IMR-90 (cell line): ENCODE measurements at regions not wholly inside any gene's neighbourhood (a gene's known extent, or its start where the extent isn't known, plus 50 kb on each side); places are given as distances from the start of the nearest gene placed in this dataset.

ENCODE experiments used
- ATAC-seq: fragments of 200-7000 bp; cut with Tn5 transposase; 2 replicates; pipeline ENCODE4 v1.9.1; 2020; ENCODE audit warnings: low read depth, mild to moderate bottlenecking, moderate library complexity
- BruUV-seq: library from RNA; stranded (reverse); fragments of 400-500 nt; replicated peaks from 2 replicates; lab custom pipeline; 2021; lab: Mats Ljungman, UMichigan
- CTCF ChIA-PET: fragments of 300-600 bp; formaldehyde crosslinking; extraction: SDS; loops from one replicate; lab custom pipeline; 2021; ENCODE audit warnings: antibody characterized with exemption; lab: Yijun Ruan, JAX
- POLR2A ChIA-PET: fragments of 300-600 bp; sonication (Branson Sonifier 250); formaldehyde crosslinking; loops from one replicate; lab custom pipeline; 2022; ENCODE audit warnings: antibody characterized with exemption; ENCODE audit not compliant: unreplicated experiment; lab: Charles Lee
- DNase-seq: peaks from one replicate; pipeline ENCODE4 v3.0.0; 2013
- H2AFZ ChIP-seq: replicated peaks from 2 replicates; pipeline ENCODE3; 2013; ENCODE audit warnings: low read length, mild to moderate bottlenecking; ENCODE audit not compliant: poor library complexity
- H2AK5ac ChIP-seq: 2 replicates; pipeline ENCODE4 v1.6.1; 2013; ENCODE audit warnings: low read depth, low read length, inconsistent platforms
- H2AK9ac ChIP-seq: replicated peaks from 2 replicates; pipeline ENCODE3; 2013; ENCODE audit warnings: mild to moderate bottlenecking, low read depth, low read length, moderate library complexity; ENCODE audit not compliant: poor library complexity
- H2BK120ac ChIP-seq: 2 replicates; pipeline ENCODE4 v1.6.1; 2013; ENCODE audit warnings: low read depth, low read length, inconsistent platforms
- H2BK15ac ChIP-seq: 3 replicates; pipeline ENCODE4 v1.6.1; 2013; ENCODE audit warnings: low read depth, low read length, inconsistent platforms
- H2BK20ac ChIP-seq: 2 replicates; pipeline ENCODE4 v1.6.1; 2013; ENCODE audit warnings: low read depth, mild to moderate bottlenecking, inconsistent platforms, low read length, moderate library complexity
- H2BK5ac ChIP-seq: 2 replicates; pipeline ENCODE4 v1.6.1; 2013; ENCODE audit warnings: mild to moderate bottlenecking, low read depth, low read length, inconsistent platforms; ENCODE audit not compliant: poor library complexity, severe bottlenecking
- H3K14ac ChIP-seq: replicated peaks from 2 replicates; pipeline ENCODE4 v1.6.1; 2013; ENCODE audit warnings: low read depth, low read length, inconsistent platforms
- H3K18ac ChIP-seq: 2 replicates; pipeline ENCODE4 v1.6.1; 2013; ENCODE audit warnings: low read depth, low read length, control low read depth
- H3K23ac ChIP-seq: 2 replicates; pipeline ENCODE4 v1.6.1; 2013; ENCODE audit warnings: low read depth, low read length, inconsistent platforms
- H3K27ac ChIP-seq: 2 replicates; pipeline ENCODE4 v1.5.1; 2013; ENCODE audit warnings: mild to moderate bottlenecking, control low read depth, low read length; ENCODE audit not compliant: insufficient read depth
- H3K27me3 ChIP-seq: 2 replicates; pipeline ENCODE4 v1.6.1; 2013; ENCODE audit warnings: low read length; ENCODE audit not compliant: control insufficient read depth, insufficient read depth
- H3K36me3 ChIP-seq: 2 replicates; pipeline ENCODE4 v1.6.1; 2013; ENCODE audit warnings: low read length, mixed read lengths; ENCODE audit not compliant: control insufficient read depth, insufficient read depth
- H3K4ac ChIP-seq: 2 replicates; pipeline ENCODE4 v1.6.1; 2013; ENCODE audit warnings: low read depth, low read length, inconsistent platforms
- H3K4me1 ChIP-seq: 2 replicates; pipeline ENCODE4 v1.6.1; 2013; ENCODE audit warnings: low read length, mixed read lengths; ENCODE audit not compliant: control insufficient read depth, insufficient read depth
- H3K4me2 ChIP-seq: 2 replicates; pipeline ENCODE4 v1.6.1; 2013; ENCODE audit warnings: low read depth, mild to moderate bottlenecking, control low read depth, low read length, moderate library complexity
- H3K4me3 ChIP-seq: 2 replicates; pipeline ENCODE4 v1.5.1; 2013; ENCODE audit warnings: low read depth, mild to moderate bottlenecking, control low read depth, low read length, moderate library complexity; ENCODE audit not compliant: insufficient read depth
- H3K56ac ChIP-seq: 2 replicates; pipeline ENCODE4 v1.6.1; 2013; ENCODE audit warnings: low read length, inconsistent platforms; ENCODE audit not compliant: insufficient read depth; ENCODE audit errors: extremely low read depth
- H3K79me1 ChIP-seq, 2 experiments: 2 replicates each; pipeline ENCODE4 v1.6.1; 2013; ENCODE audit warnings: low read length in 2 of 2, inconsistent platforms in 1 of 2, low read depth in 1 of 2
- H3K9ac ChIP-seq: 2 replicates; pipeline ENCODE4 v1.6.1; 2013; ENCODE audit warnings: low read depth, low read length, control low read depth
- H3K9me1 ChIP-seq: 2 replicates; pipeline ENCODE4 v1.6.1; 2013; ENCODE audit warnings: low read length, inconsistent platforms; ENCODE audit not compliant: insufficient read depth
- H3K9me3 ChIP-seq: 2 replicates; pipeline ENCODE4 v1.6.1; 2013; ENCODE audit warnings: low read length; ENCODE audit not compliant: control insufficient read depth, insufficient read depth
- H4K20me1 ChIP-seq: 2 replicates; pipeline ENCODE4 v1.6.1; 2013; ENCODE audit warnings: low read length, inconsistent platforms; ENCODE audit not compliant: insufficient read depth
- H4K5ac ChIP-seq: 2 replicates; pipeline ENCODE4 v1.6.1; 2013; ENCODE audit warnings: mild to moderate bottlenecking, low read depth, low read length, control low read depth
- H4K8ac ChIP-seq, 2 experiments: 2 replicates each; pipeline ENCODE4 v1.6.1; 2013; ENCODE audit warnings: low read depth in 2 of 2, low read length in 2 of 2, control low read depth in 1 of 2, inconsistent platforms in 1 of 2
- H4K91ac ChIP-seq: 2 replicates; pipeline ENCODE4 v1.6.1; 2013; ENCODE audit warnings: low read depth, low read length, inconsistent platforms; ENCODE audit not compliant: insufficient read depth
- BHLHE40 ChIP-seq: fragments of 150-350 bp; IDR thresholded peaks from 2 replicates; pipeline ENCODE4 v1.6.1; 2016; ENCODE audit warnings: mild to moderate bottlenecking, low read depth, low read length
- CEBPB ChIP-seq: IDR thresholded peaks from 2 replicates; pipeline ENCODE4 v1.6.1; 2012; ENCODE audit warnings: low read depth, low read length, improper control_type of control experiment
- CHD1 ChIP-seq: IDR thresholded peaks from 2 replicates; pipeline ENCODE4 v1.6.1; 2012; ENCODE audit warnings: low read depth, low read length, improper control_type of control experiment
- FOS ChIP-seq: fragments of 150-350 bp; IDR thresholded peaks from 2 replicates; pipeline ENCODE4 v1.6.1; 2016; ENCODE audit warnings: low read depth, low read length
- MAFK ChIP-seq: IDR thresholded peaks from 2 replicates; pipeline ENCODE4 v1.6.1; 2012; ENCODE audit warnings: low read depth, low read length, improper control_type of control experiment
- MAZ ChIP-seq: IDR thresholded peaks from 2 replicates; pipeline ENCODE4 v1.6.1; 2012; ENCODE audit warnings: low read depth, mild to moderate bottlenecking, low read length, improper control_type of control experiment, moderate library complexity, borderline replicate concordance
- MXI1 ChIP-seq: IDR thresholded peaks from 2 replicates; pipeline ENCODE4 v1.6.1; 2012; ENCODE audit warnings: low read depth, mild to moderate bottlenecking, low read length, moderate library complexity, borderline replicate concordance
- NFE2L2 ChIP-seq: fragments of 150-350 bp; IDR thresholded peaks from 2 replicates; pipeline ENCODE4 v1.6.1; 2016; ENCODE audit warnings: low read depth, mild to moderate bottlenecking, low read length
- POLR2A ChIP-seq: IDR thresholded peaks from 2 replicates; pipeline ENCODE4 v1.6.1; 2012; ENCODE audit warnings: mild to moderate bottlenecking, low read depth, low read length
- RAD21 ChIP-seq: IDR thresholded peaks from 2 replicates; pipeline ENCODE4 v1.6.1; 2012; ENCODE audit warnings: low read length, improper control_type of control experiment
- RCOR1 ChIP-seq: IDR thresholded peaks from 2 replicates; pipeline ENCODE4 v1.6.1; 2012; ENCODE audit warnings: mild to moderate bottlenecking, low read length, improper control_type of control experiment; ENCODE audit not compliant: insufficient replicate concordance
- RFX5 ChIP-seq: IDR thresholded peaks from 2 replicates; pipeline ENCODE4 v1.8.0; 2012; ENCODE audit warnings: low read depth, mild to moderate bottlenecking, low read length, moderate library complexity
- SMC3 ChIP-seq: fragments of 150-350 bp; IDR thresholded peaks from 2 replicates; pipeline ENCODE4 v1.6.1; 2016; ENCODE audit warnings: low read depth, mild to moderate bottlenecking, antibody characterized with exemption, low read length, moderate library complexity
- WGBS, 2 experiments: methylation state at CpG; one replicate each; pipeline versions ENCODE4 v1.1.5 to v1.1.7; 2013; ENCODE audit warnings: missing lambda C conversion rate in 2 of 2; ENCODE audit not compliant: insufficient read length in 1 of 2; ENCODE audit errors: extremely low coverage in 2 of 2; 5-methylcytosine and 5-hydroxymethylcytosine counted together
- dilution Hi-C: fragments of 300-500 bp; cut with HindIII; formaldehyde crosslinking; loops from one replicate; pipeline ENCODE4 v1.14.3; 2018; ENCODE audit warnings: low sequenced_read_pairs; ENCODE audit not compliant: unreplicated experiment
- in situ Hi-C: fragments of 300-500 bp; cut with MboI; formaldehyde crosslinking; loops from 3 replicates; pipeline ENCODE4 v1.14.3; 2019; ENCODE audit warnings: low sequenced_read_pairs, inconsistent platforms, mixed read lengths
- intact Hi-C: fragments of 100-400 bp; cut with micrococcal nuclease; formaldehyde crosslinking; loops from 2 replicates; pipeline ENCODE4 v1.10.0; 2022
- TF ChIP-seq, protein P1 (sequence below): fragments of 150-350 bp; IDR thresholded peaks from 2 replicates; pipeline ENCODE4 v1.6.1; 2017; ENCODE audit warnings: mild to moderate bottlenecking, antibody characterized with exemption, low read length, low read depth
- TF ChIP-seq, protein P2 (sequence below): conservative IDR thresholded peaks from 2 replicates; pipeline ENCODE4 v1.5.1; 2012; ENCODE audit warnings: mild to moderate bottlenecking, low read depth, low read length, improper control_type of control experiment
- TF ChIP-seq, protein P3 (sequence below): fragments of 150-350 bp; IDR thresholded peaks from 2 replicates; pipeline ENCODE4 v1.6.1; 2016; ENCODE audit warnings: low read depth, mild to moderate bottlenecking, low read length, moderate library complexity, borderline replicate concordance

DNA sequence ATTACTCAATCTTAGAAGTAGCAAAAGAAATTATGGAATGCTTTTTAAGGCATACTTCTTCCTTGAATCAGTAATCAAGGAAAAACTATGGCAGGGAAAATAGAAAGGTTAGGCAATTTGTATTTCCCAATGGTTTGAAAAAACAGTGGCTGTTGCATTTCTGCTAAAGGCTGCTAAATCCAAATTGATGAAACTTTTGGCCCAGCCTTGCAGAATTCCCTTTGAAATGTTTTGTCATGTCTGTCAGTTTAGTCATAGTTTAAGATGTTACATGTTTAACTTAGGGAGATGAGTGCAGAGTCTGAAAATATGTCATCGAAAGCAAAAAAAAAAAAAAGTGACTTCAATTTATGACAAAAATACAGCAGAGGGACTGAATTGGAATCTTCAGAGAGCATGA is 878.9 kb upstream of the WWC1 start:
- no peaks in the 10 kb centered on the region for H3K79me1 ChIP-seq
- no peak overlapping the region for H4K5ac ChIP-seq
- H3K18ac ChIP-seq, result no peak overlapping the region
- no peak overlapping the region for H4K8ac ChIP-seq
- H3K9ac ChIP-seq, result no peak overlapping the region
- intact Hi-C loops, result no loop called here
- H3K14ac ChIP-seq, result no peak overlapping the region
- no peak overlapping the region for H3K56ac ChIP-seq
- no peaks in the 10 kb centered on the region for H3K9me1 ChIP-seq
- H2AK5ac ChIP-seq, result no peak overlapping the region
- no peak overlapping the region for H2AK9ac ChIP-seq
- H2BK5ac ChIP-seq, result no peak overlapping the region
- no peak overlapping the region for H2BK120ac ChIP-seq
- no peak overlapping the region for H3K27ac ChIP-seq
- CTCF ChIA-PET, result no interaction called here
- H2BK15ac ChIP-seq, result no peak overlapping the region
- H3K4me2 ChIP-seq, result no peak overlapping the region
- H3K9me3 ChIP-seq, result no peaks in the 10 kb centered on the region
- WGBS, 2 experiments, result no CpG with 5 or more reads among the region's 1 CpG
- DNase-seq, result no peak
- no peak overlapping the region for H3K4me3 ChIP-seq
- TF ChIP-seq POLR2A (no peak), RAD21 (no peak), MAFK (no peak), RCOR1 (no peak), RFX5 (no peak), MAZ (no peak), FOS (no peak), BHLHE40 (no peak), NFE2L2 (no peak), CHD1 (no peak), MXI1 (no peak), CEBPB (no peak), SMC3 (no peak)
- TF ChIP-seq, protein P1, sequence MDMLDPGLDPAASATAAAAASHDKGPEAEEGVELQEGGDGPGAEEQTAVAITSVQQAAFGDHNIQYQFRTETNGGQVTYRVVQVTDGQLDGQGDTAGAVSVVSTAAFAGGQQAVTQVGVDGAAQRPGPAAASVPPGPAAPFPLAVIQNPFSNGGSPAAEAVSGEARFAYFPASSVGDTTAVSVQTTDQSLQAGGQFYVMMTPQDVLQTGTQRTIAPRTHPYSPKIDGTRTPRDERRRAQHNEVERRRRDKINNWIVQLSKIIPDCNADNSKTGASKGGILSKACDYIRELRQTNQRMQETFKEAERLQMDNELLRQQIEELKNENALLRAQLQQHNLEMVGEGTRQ, result no peak
- TF ChIP-seq, protein P2, sequence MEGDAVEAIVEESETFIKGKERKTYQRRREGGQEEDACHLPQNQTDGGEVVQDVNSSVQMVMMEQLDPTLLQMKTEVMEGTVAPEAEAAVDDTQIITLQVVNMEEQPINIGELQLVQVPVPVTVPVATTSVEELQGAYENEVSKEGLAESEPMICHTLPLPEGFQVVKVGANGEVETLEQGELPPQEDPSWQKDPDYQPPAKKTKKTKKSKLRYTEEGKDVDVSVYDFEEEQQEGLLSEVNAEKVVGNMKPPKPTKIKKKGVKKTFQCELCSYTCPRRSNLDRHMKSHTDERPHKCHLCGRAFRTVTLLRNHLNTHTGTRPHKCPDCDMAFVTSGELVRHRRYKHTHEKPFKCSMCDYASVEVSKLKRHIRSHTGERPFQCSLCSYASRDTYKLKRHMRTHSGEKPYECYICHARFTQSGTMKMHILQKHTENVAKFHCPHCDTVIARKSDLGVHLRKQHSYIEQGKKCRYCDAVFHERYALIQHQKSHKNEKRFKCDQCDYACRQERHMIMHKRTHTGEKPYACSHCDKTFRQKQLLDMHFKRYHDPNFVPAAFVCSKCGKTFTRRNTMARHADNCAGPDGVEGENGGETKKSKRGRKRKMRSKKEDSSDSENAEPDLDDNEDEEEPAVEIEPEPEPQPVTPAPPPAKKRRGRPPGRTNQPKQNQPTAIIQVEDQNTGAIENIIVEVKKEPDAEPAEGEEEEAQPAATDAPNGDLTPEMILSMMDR, result no peak
- TF ChIP-seq, protein P3, sequence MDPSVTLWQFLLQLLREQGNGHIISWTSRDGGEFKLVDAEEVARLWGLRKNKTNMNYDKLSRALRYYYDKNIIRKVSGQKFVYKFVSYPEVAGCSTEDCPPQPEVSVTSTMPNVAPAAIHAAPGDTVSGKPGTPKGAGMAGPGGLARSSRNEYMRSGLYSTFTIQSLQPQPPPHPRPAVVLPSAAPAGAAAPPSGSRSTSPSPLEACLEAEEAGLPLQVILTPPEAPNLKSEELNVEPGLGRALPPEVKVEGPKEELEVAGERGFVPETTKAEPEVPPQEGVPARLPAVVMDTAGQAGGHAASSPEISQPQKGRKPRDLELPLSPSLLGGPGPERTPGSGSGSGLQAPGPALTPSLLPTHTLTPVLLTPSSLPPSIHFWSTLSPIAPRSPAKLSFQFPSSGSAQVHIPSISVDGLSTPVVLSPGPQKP, result no peak
- H2BK20ac ChIP-seq, result no peak overlapping the region
- H3K23ac ChIP-seq, result no peak overlapping the region
- H4K91ac ChIP-seq, result no peak overlapping the region
- ATAC-seq, result no peak
- POLR2A ChIA-PET, result no interaction called here
- in situ Hi-C loops, result no loop called here
- no peaks in the 10 kb centered on the region for H4K20me1 ChIP-seq
- H3K4me1 ChIP-seq, result no peaks in the 10 kb centered on the region
- no TSS peak for BruUV-seq
- no peak overlapping the region for H2AFZ ChIP-seq
- dilution Hi-C loops, result no loop called here
- H3K4ac ChIP-seq, result no peak overlapping the region
- H3K27me3 ChIP-seq, result no peaks in the 10 kb centered on the region
- no peaks in the 10 kb centered on the region for H3K36me3 ChIP-seq
